ENCODE measurements at regions not wholly inside any gene's neighbourhood (a gene's known extent, or its start where the extent isn't known, plus 50 kb on each side); places are given as distances from the start of the nearest gene placed in this dataset.

DNA sequence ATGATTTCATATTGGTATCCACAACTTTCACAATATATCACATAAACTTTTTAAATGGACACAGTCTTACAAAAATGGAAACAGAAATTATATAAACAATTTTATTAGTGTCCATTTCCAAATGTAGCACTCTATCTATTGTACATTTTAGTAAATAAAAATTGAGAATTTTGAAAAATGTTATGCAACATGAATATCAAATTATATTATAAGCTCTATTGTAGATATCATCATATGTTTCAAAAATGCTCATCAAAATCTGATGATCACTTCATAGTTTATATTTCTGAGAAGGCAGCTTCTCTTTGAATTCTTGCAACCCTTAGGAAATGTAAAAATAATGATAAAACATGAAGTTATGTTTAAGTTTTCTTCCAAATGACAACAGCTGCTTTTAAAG is 1928.6 kb downstream of the PCDH9 start:
- CTCF ChIA-PET = interaction anchor here (0.5 kb wide), 1 partner anchor 299 kb away, joined by 4 read pairs; no protein-coding TSS in a partner anchor
- DNase-seq (ENCODE audit: low read depth, low spot score) (no peak), ATAC-seq (no peak)
- TF ChIP-seq, protein P1, sequence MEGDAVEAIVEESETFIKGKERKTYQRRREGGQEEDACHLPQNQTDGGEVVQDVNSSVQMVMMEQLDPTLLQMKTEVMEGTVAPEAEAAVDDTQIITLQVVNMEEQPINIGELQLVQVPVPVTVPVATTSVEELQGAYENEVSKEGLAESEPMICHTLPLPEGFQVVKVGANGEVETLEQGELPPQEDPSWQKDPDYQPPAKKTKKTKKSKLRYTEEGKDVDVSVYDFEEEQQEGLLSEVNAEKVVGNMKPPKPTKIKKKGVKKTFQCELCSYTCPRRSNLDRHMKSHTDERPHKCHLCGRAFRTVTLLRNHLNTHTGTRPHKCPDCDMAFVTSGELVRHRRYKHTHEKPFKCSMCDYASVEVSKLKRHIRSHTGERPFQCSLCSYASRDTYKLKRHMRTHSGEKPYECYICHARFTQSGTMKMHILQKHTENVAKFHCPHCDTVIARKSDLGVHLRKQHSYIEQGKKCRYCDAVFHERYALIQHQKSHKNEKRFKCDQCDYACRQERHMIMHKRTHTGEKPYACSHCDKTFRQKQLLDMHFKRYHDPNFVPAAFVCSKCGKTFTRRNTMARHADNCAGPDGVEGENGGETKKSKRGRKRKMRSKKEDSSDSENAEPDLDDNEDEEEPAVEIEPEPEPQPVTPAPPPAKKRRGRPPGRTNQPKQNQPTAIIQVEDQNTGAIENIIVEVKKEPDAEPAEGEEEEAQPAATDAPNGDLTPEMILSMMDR (IDR thresholded peaks at IDR 0.05 in 2 of 3, conservative IDR thresholded peaks at IDR 0.05 in 1 of 3; ENCODE audit: borderline replicate concordance in 1 of 3, insufficient read depth in 1 of 3, low read depth in 2 of 3, low read length in 2 of 3) = no peak
- TF ChIP-seq EZH2 (IDR thresholded peaks at IDR 0.05) (no peak), ZBTB33 (IDR thresholded peaks at IDR 0.05; ENCODE audit: extremely low read depth, insufficient replicate concordance, low read length) (no peak), ELF1 (IDR thresholded peaks at IDR 0.05; ENCODE audit: borderline replicate concordance, low read depth) (no peak), RAD21 (IDR thresholded peaks at IDR 0.05; ENCODE audit: low read depth) (no peak), SRF (IDR thresholded peaks at IDR 0.05; ENCODE audit: low read depth) (no peak), SIN3A (IDR thresholded peaks at IDR 0.05; ENCODE audit: low read depth) (no peak), ZFX (IDR thresholded peaks at IDR 0.05) (no peak), EZH2phosphoT487 (IDR thresholded peaks at IDR 0.05; ENCODE audit: borderline replicate concordance) (no peak), REST (IDR thresholded peaks at IDR 0.05; ENCODE audit: low read depth) (no peak), TCF7L2 (IDR thresholded peaks at IDR 0.05; ENCODE audit: borderline replicate concordance, extremely low read depth, insufficient read depth, insufficient read length) (no peak), YY1 (IDR thresholded peaks at IDR 0.05; ENCODE audit: extremely low read depth, insufficient replicate concordance, low read depth, low read length) (no peak), CEBPB (IDR thresholded peaks at IDR 0.05; ENCODE audit: low read depth) (no peak), ZNF274 (IDR thresholded peaks at IDR 0.05; ENCODE audit: low read depth, low read length) (no peak), SP1 (IDR thresholded peaks at IDR 0.05; ENCODE audit: low read depth) (no peak)
- BruUV-seq (replicated peaks) = no TSS peak
- Histone ChIP-seq H3K9me2 (ENCODE audit: insufficient read depth) (no peaks in the 10 kb centered on the region), H3K79me2 (ENCODE audit: insufficient read depth, low read length) (no peaks in the 10 kb centered on the region), H3K9ac (ENCODE audit: low read length) (no peak overlapping the region), H3K27ac (ENCODE audit: low read depth, low read length) (no peak overlapping the region), H2AFZ (ENCODE audit: low read depth, low read length, poor library complexity, severe bottlenecking) (no peak overlapping the region), H3K4me3 (replicated peaks in 1 of 2; ENCODE audit: low read depth in 1 of 2, low read length in 2 of 2) (no peak overlapping the region), H4K20me1 (ENCODE audit: insufficient read depth) (no peaks in the 10 kb centered on the region), H3K4me2 (ENCODE audit: low read length) (no peak overlapping the region), H3K4me1 (ENCODE audit: control insufficient read depth in 1 of 2, insufficient read depth in 2 of 2, low read length in 2 of 2) (no peaks in the 10 kb centered on the region), H3K27me3 (ENCODE audit: insufficient read depth, low read length) (no peaks in the 10 kb centered on the region), H3K36me3 (ENCODE audit: control insufficient read depth in 1 of 2, insufficient read depth in 2 of 2, low read length in 2 of 2) (no peaks in the 10 kb centered on the region), H3K9me3 (ENCODE audit: control insufficient read depth in 1 of 2, insufficient read depth in 1 of 2, low read depth in 1 of 2, low read length in 2 of 2) (no peaks in the 10 kb centered on the region)
- POLR2A ChIA-PET = no interaction called here
- intact Hi-C loops (cut with micrococcal nuclease) = no loop called here
- RAD21 ChIA-PET (ENCODE audit: low non-redundant PET in 1 of 2, low total read pairs in 2 of 2, uncharacterized antibody in 2 of 2, unreplicated experiment in 2 of 2) = no interaction called here

Measured in HCT116 (cell line).